K562 (cell line): ENCODE measurements at regions not wholly inside any gene's neighbourhood (a gene's known extent, or its start where the extent isn't known, plus 50 kb on each side); places are given as distances from the start of the nearest gene placed in this dataset.

Experiments used
- ATAC-seq: fragments of 200-7000 bp; cut with Tn5 transposase; 3 replicates; pipeline ENCODE4 v1.9.1; 2020; ENCODE audit warnings: moderate library complexity
- BruUV-seq: library from RNA; stranded (reverse); fragments of 400-500 nt; replicated peaks from 2 replicates; lab custom pipeline; 2021; lab: Mats Ljungman, UMichigan
- CTCF ChIA-PET: fragments of 300-600 bp; formaldehyde crosslinking; extraction: SDS; loops from one replicate; lab custom pipeline; 2021; ENCODE audit warnings: low intra/inter-chr PET ratio; lab: Yijun Ruan, JAX
- POLR2A ChIA-PET: fragments of 300-600, 350-650 bp; sonication (Branson Sonifier 250); formaldehyde crosslinking; extraction: SDS; loops from one replicate; lab custom pipeline; 2021; ENCODE audit warnings: antibody characterized with exemption, inconsistent platforms; lab: Yijun Ruan, JAX
- DNase-seq, 4 experiments: peaks; one replicate each; pipeline versions ENCODE4 v3.0.0 to v3.0.0-alpha.2; 2011 to 2018; ENCODE audit warnings: low spot score in 3 of 4, mixed read lengths in 3 of 4; ENCODE audit errors: extremely low read depth in 1 of 4
- FAIRE-seq: peaks from 2 replicates; lab custom pipeline; 2011; peaks lifted over from hg19 to GRCh38; lab: Jason Lieb, UNC
- H2AFZ ChIP-seq: 2 replicates; pipeline ENCODE4 v1.6.0; 2011; ENCODE audit warnings: low read depth, low read length, control low read depth, inconsistent platforms
- H3K27ac ChIP-seq: fragments of 200-600 bp; 3 replicates; pipeline ENCODE4 v1.8.0; 2011; ENCODE audit warnings: low read depth, mild to moderate bottlenecking, control low read depth, inconsistent platforms, low read length, moderate library complexity, mixed read lengths; ENCODE audit errors: extremely low read depth
- H3K27me3 ChIP-seq, 2 experiments: fragments of 300-600 bp in 1 of 2; 2 replicates in 1 of 2; 3 replicates in 1 of 2; pipeline versions ENCODE4 v1.6.0 to v1.8.0; 2011; ENCODE audit warnings: inconsistent platforms in 2 of 2, low read length in 2 of 2, mild to moderate bottlenecking in 1 of 2, mixed read lengths in 1 of 2, moderate library complexity in 1 of 2; ENCODE audit not compliant: control insufficient read depth in 2 of 2, insufficient read depth in 2 of 2
- H3K36me3 ChIP-seq: fragments of 300-600 bp; 3 replicates; pipeline ENCODE4 v1.8.0; 2011; ENCODE audit warnings: mild to moderate bottlenecking, low read length, inconsistent platforms; ENCODE audit not compliant: control insufficient read depth, insufficient read depth
- H3K4me1 ChIP-seq, 2 experiments: fragments of 200-600 bp in 1 of 2; replicated peaks in 1 of 2; 2 replicates in 1 of 2; 3 replicates in 1 of 2; pipeline versions ENCODE4 v1.5.1 to v1.8.0; 2011; ENCODE audit warnings: inconsistent platforms in 2 of 2, low read length in 2 of 2, mild to moderate bottlenecking in 1 of 2, mixed read lengths in 1 of 2, moderate library complexity in 1 of 2; ENCODE audit not compliant: control insufficient read depth in 2 of 2, insufficient read depth in 2 of 2
- H3K4me2 ChIP-seq: 2 replicates; pipeline ENCODE4 v1.6.1; 2011; ENCODE audit warnings: low read length, control low read depth, inconsistent platforms, mixed read lengths; ENCODE audit not compliant: insufficient read depth
- H3K4me3 ChIP-seq: fragments of 200-600 bp; sonication (generic), shearing (Covaris generic); 2 replicates; pipeline ENCODE4 v1.5.1; 2016; ENCODE audit warnings: control low read depth, inconsistent platforms
- H3K79me2 ChIP-seq: fragments of 200-600 bp; 3 replicates; pipeline ENCODE4 v1.8.0; 2011; ENCODE audit warnings: low read length, inconsistent platforms; ENCODE audit not compliant: control insufficient read depth, insufficient read depth
- H3K9ac ChIP-seq, 2 experiments: 2 replicates each; pipeline versions ENCODE4 v1.6.0 to v1.6.1; 2011; ENCODE audit warnings: low read depth in 2 of 2, low read length in 2 of 2, control low read depth in 1 of 2, inconsistent platforms in 1 of 2, mild to moderate bottlenecking in 1 of 2, mixed read lengths in 1 of 2; ENCODE audit not compliant: insufficient read depth in 1 of 2
- H3K9me1 ChIP-seq: one replicate; pipeline ENCODE4 v1.6.0; 2011; ENCODE audit warnings: inconsistent platforms, mild to moderate bottlenecking, low read length, moderate library complexity; ENCODE audit not compliant: control insufficient read depth, insufficient read depth
- H3K9me3 ChIP-seq: replicated peaks from 2 replicates; pipeline ENCODE4 v1.5.1; 2011; ENCODE audit warnings: low read depth, low read length, inconsistent platforms; ENCODE audit not compliant: control insufficient read depth, insufficient read depth
- H4K20me1 ChIP-seq: replicated peaks from 2 replicates; pipeline ENCODE4 v1.6.1; 2011; ENCODE audit warnings: low read length, inconsistent platforms, mixed read lengths; ENCODE audit not compliant: control insufficient read depth, insufficient read depth
- CBX8 ChIP-seq: fragments of 200-600 bp; sonication (generic); IDR thresholded peaks from 2 replicates; pipeline ENCODE4 v1.6.1; 2012; ENCODE audit warnings: borderline replicate concordance, mixed run types, low read depth, mild to moderate bottlenecking, moderate library complexity, mixed read lengths, low read length, control low read depth, inconsistent platforms; ENCODE audit not compliant: poor library complexity, severe bottlenecking; ENCODE audit errors: extremely low read depth
- TSHZ1 ChIP-seq: fragments of 250-450 bp; sonication (Bioruptor Pico); IDR thresholded peaks from 2 replicates; pipeline ENCODE4 v1.4.0; 2020; ENCODE audit warnings: mild to moderate bottlenecking, moderate library complexity
- YY1 ChIP-seq, 3 experiments: IDR thresholded peaks; 2 replicates each; pipeline ENCODE4 v1.6.1; 2011; ENCODE audit warnings: low read length in 2 of 3, mild to moderate bottlenecking in 2 of 3, moderate library complexity in 2 of 3, borderline replicate concordance in 1 of 3, control low read depth in 1 of 3, low read depth in 1 of 3; ENCODE audit not compliant: insufficient read depth in 3 of 3, insufficient replicate concordance in 2 of 3, control insufficient read depth in 1 of 3, insufficient read length in 1 of 3; ENCODE audit errors: extremely low read depth in 1 of 3
- ZFP36 ChIP-seq: fragments of 150-350 bp; IDR thresholded peaks from 2 replicates; pipeline ENCODE4 v1.6.1; 2018; ENCODE audit warnings: low read length, low read depth; ENCODE audit not compliant: partially characterized antibody
- WGBS: fragments of 100-300 bp; shearing (Covaris generic); methylation state at CpG from one replicate; pipeline ENCODE4 v1.1.6; 2016; ENCODE audit warnings: low coverage, mixed read lengths; ENCODE audit not compliant: insufficient coverage; ENCODE audit errors: missing lambda C conversion rate; 5-methylcytosine and 5-hydroxymethylcytosine counted together
- in situ Hi-C: fragments of 300-500 bp; cut with MboI; formaldehyde crosslinking; loops from 4 replicates; pipeline ENCODE4 v1.15.0; 2018; ENCODE audit warnings: inconsistent platforms, mixed read lengths
- intact Hi-C: fragments of 100-400 bp; cut with micrococcal nuclease; formaldehyde crosslinking; loops from 2 replicates; pipeline ENCODE4 v1.14.2; 2022
- TF ChIP-seq, protein P1 (sequence below): fragments of 450-650 bp; IDR thresholded peaks from 2 replicates; pipeline ENCODE4 v1.6.1; 2016; ENCODE audit warnings: mild to moderate bottlenecking, moderate library complexity

DNA sequence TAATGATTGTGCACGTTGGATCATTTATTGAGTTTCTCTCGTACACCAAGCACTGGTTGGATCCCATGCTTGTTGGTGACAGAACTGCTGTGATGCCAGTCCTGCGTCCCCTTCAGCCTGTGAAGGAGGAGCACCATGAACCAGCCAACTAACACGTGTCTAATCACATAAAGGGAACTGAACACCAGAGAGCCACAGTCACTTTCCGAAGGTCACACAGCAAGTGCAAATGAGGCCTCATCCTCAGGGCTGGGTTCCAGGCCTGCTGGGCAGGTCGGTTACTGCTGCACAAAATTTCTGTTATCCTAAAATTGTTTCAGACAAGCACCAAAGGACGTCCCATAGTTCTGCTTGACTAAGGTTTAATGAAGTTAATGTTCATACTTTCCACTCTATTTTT, 332.0 kb upstream of the ZNF32 start:
- no peak overlapping the region for H3K4me3 ChIP-seq
- intact Hi-C loops, result no loop called here
- no peak overlapping the region for H3K9ac ChIP-seq
- H3K36me3 ChIP-seq, result no peaks in the 10 kb centered on the region
- ChIA-PET CTCF (no interaction called here), POLR2A (interaction anchor here (0.9 kb wide), 1 partner anchor 19 kb away, joined by 3 read pairs; no protein-coding TSS in a partner anchor)
- peaks cover 0 to 14% of the 10 kb centered on the region in 2 experiments; a peak in 2 of 5 replicates for H3K27me3 ChIP-seq
- H3K4me2 ChIP-seq, result peak overlapping the region; percentile 35; the same call in 1 of the 2 replicates
- FAIRE-seq, result no peak
- peaks cover 7 to 16% of the 10 kb centered on the region in 2 experiments; a peak in 4 of 5 replicates for H3K4me1 ChIP-seq
- BruUV-seq, result no TSS peak
- no peaks in the 10 kb centered on the region for H3K9me3 ChIP-seq
- ATAC-seq, result no peak
- no peaks in the 10 kb centered on the region for H3K9me1 ChIP-seq
- 7% methylated on average over 7 of the region's 7 CpGs for WGBS
- in situ Hi-C loops, result no loop called here
- H3K79me2 ChIP-seq, result no peaks in the 10 kb centered on the region
- H2AFZ ChIP-seq, result peak overlapping the region; percentile 75
- no peaks in the 10 kb centered on the region for H4K20me1 ChIP-seq
- no peak for DNase-seq
- no peak overlapping the region for H3K27ac ChIP-seq
- TF ChIP-seq, protein P1, sequence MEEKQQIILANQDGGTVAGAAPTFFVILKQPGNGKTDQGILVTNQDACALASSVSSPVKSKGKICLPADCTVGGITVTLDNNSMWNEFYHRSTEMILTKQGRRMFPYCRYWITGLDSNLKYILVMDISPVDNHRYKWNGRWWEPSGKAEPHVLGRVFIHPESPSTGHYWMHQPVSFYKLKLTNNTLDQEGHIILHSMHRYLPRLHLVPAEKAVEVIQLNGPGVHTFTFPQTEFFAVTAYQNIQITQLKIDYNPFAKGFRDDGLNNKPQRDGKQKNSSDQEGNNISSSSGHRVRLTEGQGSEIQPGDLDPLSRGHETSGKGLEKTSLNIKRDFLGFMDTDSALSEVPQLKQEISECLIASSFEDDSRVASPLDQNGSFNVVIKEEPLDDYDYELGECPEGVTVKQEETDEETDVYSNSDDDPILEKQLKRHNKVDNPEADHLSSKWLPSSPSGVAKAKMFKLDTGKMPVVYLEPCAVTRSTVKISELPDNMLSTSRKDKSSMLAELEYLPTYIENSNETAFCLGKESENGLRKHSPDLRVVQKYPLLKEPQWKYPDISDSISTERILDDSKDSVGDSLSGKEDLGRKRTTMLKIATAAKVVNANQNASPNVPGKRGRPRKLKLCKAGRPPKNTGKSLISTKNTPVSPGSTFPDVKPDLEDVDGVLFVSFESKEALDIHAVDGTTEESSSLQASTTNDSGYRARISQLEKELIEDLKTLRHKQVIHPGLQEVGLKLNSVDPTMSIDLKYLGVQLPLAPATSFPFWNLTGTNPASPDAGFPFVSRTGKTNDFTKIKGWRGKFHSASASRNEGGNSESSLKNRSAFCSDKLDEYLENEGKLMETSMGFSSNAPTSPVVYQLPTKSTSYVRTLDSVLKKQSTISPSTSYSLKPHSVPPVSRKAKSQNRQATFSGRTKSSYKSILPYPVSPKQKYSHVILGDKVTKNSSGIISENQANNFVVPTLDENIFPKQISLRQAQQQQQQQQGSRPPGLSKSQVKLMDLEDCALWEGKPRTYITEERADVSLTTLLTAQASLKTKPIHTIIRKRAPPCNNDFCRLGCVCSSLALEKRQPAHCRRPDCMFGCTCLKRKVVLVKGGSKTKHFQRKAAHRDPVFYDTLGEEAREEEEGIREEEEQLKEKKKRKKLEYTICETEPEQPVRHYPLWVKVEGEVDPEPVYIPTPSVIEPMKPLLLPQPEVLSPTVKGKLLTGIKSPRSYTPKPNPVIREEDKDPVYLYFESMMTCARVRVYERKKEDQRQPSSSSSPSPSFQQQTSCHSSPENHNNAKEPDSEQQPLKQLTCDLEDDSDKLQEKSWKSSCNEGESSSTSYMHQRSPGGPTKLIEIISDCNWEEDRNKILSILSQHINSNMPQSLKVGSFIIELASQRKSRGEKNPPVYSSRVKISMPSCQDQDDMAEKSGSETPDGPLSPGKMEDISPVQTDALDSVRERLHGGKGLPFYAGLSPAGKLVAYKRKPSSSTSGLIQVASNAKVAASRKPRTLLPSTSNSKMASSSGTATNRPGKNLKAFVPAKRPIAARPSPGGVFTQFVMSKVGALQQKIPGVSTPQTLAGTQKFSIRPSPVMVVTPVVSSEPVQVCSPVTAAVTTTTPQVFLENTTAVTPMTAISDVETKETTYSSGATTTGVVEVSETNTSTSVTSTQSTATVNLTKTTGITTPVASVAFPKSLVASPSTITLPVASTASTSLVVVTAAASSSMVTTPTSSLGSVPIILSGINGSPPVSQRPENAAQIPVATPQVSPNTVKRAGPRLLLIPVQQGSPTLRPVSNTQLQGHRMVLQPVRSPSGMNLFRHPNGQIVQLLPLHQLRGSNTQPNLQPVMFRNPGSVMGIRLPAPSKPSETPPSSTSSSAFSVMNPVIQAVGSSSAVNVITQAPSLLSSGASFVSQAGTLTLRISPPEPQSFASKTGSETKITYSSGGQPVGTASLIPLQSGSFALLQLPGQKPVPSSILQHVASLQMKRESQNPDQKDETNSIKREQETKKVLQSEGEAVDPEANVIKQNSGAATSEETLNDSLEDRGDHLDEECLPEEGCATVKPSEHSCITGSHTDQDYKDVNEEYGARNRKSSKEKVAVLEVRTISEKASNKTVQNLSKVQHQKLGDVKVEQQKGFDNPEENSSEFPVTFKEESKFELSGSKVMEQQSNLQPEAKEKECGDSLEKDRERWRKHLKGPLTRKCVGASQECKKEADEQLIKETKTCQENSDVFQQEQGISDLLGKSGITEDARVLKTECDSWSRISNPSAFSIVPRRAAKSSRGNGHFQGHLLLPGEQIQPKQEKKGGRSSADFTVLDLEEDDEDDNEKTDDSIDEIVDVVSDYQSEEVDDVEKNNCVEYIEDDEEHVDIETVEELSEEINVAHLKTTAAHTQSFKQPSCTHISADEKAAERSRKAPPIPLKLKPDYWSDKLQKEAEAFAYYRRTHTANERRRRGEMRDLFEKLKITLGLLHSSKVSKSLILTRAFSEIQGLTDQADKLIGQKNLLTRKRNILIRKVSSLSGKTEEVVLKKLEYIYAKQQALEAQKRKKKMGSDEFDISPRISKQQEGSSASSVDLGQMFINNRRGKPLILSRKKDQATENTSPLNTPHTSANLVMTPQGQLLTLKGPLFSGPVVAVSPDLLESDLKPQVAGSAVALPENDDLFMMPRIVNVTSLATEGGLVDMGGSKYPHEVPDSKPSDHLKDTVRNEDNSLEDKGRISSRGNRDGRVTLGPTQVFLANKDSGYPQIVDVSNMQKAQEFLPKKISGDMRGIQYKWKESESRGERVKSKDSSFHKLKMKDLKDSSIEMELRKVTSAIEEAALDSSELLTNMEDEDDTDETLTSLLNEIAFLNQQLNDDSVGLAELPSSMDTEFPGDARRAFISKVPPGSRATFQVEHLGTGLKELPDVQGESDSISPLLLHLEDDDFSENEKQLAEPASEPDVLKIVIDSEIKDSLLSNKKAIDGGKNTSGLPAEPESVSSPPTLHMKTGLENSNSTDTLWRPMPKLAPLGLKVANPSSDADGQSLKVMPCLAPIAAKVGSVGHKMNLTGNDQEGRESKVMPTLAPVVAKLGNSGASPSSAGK, result 0 out of 2 replicates have a peak, but pooled peaks have one; percentile 9
- TF ChIP-seq ZFP36 (peak; percentile 70), YY1 (IDR thresholded peaks at IDR 0.05; ENCODE audit: borderline replicate concordance in 1 of 3, control insufficient read depth in 1 of 3, extremely low read depth in 1 of 3, insufficient read depth in 3 of 3, insufficient read length in 1 of 3, insufficient replicate concordance in 2 of 3, low read depth in 1 of 3, low read length in 2 of 3) (no peak), TSHZ1 (CRISPR knock-in tag) (no peak), CBX8 (no peak)
